ENCODE measurements at regions not wholly inside any gene's neighbourhood (a gene's known extent, or its start where the extent isn't known, plus 50 kb on each side); places are given as distances from the start of the nearest gene placed in this dataset.

GRCh38 chr4:123841447-123842121 lies 445.0 kb downstream of the SPRY1 start:
- 40% methylated on average over 6 of the region's 6 CpGs for WGBS
- Histone ChIP-seq H3K36me3 (ENCODE audit: insufficient read depth) (no peaks in the 10 kb centered on the region), H3K27ac (ENCODE audit: low read depth) (no peak overlapping the region), H3K4me1 (ENCODE audit: insufficient read depth) (no peaks in the 10 kb centered on the region), H3K4me3 (ENCODE audit: low read depth, low read length) (no peak overlapping the region)
- DNase-seq (ENCODE audit: extremely low spot score): no peak

- 81% methylated on average over 1 of the region's 1 CpG for WGBS
- H3K36me3 ChIP-seq (ENCODE audit: insufficient read depth): no peaks in the 10 kb centered on the region
- no peak overlapping the region for H3K27ac ChIP-seq (ENCODE audit: low read depth)
- no peak for DNase-seq (ENCODE audit: extremely low spot score)
- no peaks in the 10 kb centered on the region for H3K4me1 ChIP-seq (ENCODE audit: insufficient read depth)
- no peak overlapping the region for H3K4me3 ChIP-seq (ENCODE audit: low read depth, low read length)
These were observed 446.5 kb downstream of the SPRY1 start for GRCh38 chr4:123843137-123843536.

GRCh38 chr4:123844374-123844773 lies 447.8 kb downstream of the SPRY1 start:
- 97% methylated on average over 4 of the region's 4 CpGs for WGBS
- no peak overlapping the region for H3K4me3 ChIP-seq (ENCODE audit: low read depth, low read length)
- H3K27ac ChIP-seq (ENCODE audit: low read depth): no peak overlapping the region

GRCh38 chr4:123846092-123846491 lies 449.5 kb downstream of the SPRY1 start:
- no peak overlapping the region for H3K4me3 ChIP-seq (ENCODE audit: low read depth, low read length)
- DNase-seq (ENCODE audit: extremely low spot score): no peak
- no peak overlapping the region for H3K27ac ChIP-seq (ENCODE audit: low read depth)
- no peaks in the 10 kb centered on the region for H3K36me3 ChIP-seq (ENCODE audit: insufficient read depth)
- H3K4me1 ChIP-seq (ENCODE audit: insufficient read depth): no peaks in the 10 kb centered on the region

More at GRCh38 chr4:123844374-123844773, 447.8 kb downstream of the SPRY1 start:
- Histone ChIP-seq H3K4me1 (ENCODE audit: insufficient read depth) (no peaks in the 10 kb centered on the region), H3K36me3 (ENCODE audit: insufficient read depth) (no peaks in the 10 kb centered on the region)
- DNase-seq (ENCODE audit: extremely low spot score): no peak

- no peaks in the 10 kb centered on the region for H3K36me3 ChIP-seq (ENCODE audit: insufficient read depth)
- no peaks in the 10 kb centered on the region for H3K4me1 ChIP-seq (ENCODE audit: insufficient read depth)
- no peak overlapping the region for H3K4me3 ChIP-seq (ENCODE audit: low read depth, low read length)
- H3K27ac ChIP-seq (ENCODE audit: low read depth): no peak overlapping the region
- no peak for DNase-seq (ENCODE audit: extremely low spot score)
These were observed 450.0 kb downstream of the SPRY1 start for GRCh38 chr4:123846561-123846960.

- WGBS: 43% methylated on average over 1 of the region's 1 CpG
- Histone ChIP-seq H3K4me3 (ENCODE audit: low read depth, low read length) (no peak overlapping the region), H3K4me1 (ENCODE audit: insufficient read depth) (no peaks in the 10 kb centered on the region), H3K36me3 (ENCODE audit: insufficient read depth) (no peaks in the 10 kb centered on the region), H3K27ac (ENCODE audit: low read depth) (no peak overlapping the region)
- DNase-seq (ENCODE audit: extremely low spot score): no peak
These were observed 452.0 kb downstream of the SPRY1 start for GRCh38 chr4:123848606-123849005.

GRCh38 chr4:123849495-123849894 lies 452.9 kb downstream of the SPRY1 start:
- Histone ChIP-seq H3K36me3 (ENCODE audit: insufficient read depth) (no peaks in the 10 kb centered on the region), H3K27ac (ENCODE audit: low read depth) (no peak overlapping the region), H3K4me3 (ENCODE audit: low read depth, low read length) (no peak overlapping the region), H3K4me1 (ENCODE audit: insufficient read depth) (no peaks in the 10 kb centered on the region)
- WGBS: 55% methylated on average over 1 of the region's 1 CpG
- no peak for DNase-seq (ENCODE audit: extremely low spot score)

- H3K4me1 ChIP-seq (ENCODE audit: insufficient read depth): no peaks in the 10 kb centered on the region
- WGBS: 77% methylated on average over 3 of the region's 3 CpGs
- no peak for DNase-seq (ENCODE audit: extremely low spot score)
- no peak overlapping the region for H3K4me3 ChIP-seq (ENCODE audit: low read depth, low read length)
- no peak overlapping the region for H3K27ac ChIP-seq (ENCODE audit: low read depth)
- no peaks in the 10 kb centered on the region for H3K36me3 ChIP-seq (ENCODE audit: insufficient read depth)
These were observed 454.9 kb downstream of the SPRY1 start for GRCh38 chr4:123851521-123851920.

- Histone ChIP-seq H3K27ac (ENCODE audit: low read depth) (no peak overlapping the region), H3K4me3 (ENCODE audit: low read depth, low read length) (no peak overlapping the region), H3K36me3 (ENCODE audit: insufficient read depth) (no peaks in the 10 kb centered on the region), H3K4me1 (ENCODE audit: insufficient read depth) (no peaks in the 10 kb centered on the region)
- DNase-seq (ENCODE audit: extremely low spot score): no peak
- WGBS: 93% methylated on average over 3 of the region's 3 CpGs
These were observed 457.1 kb downstream of the SPRY1 start for GRCh38 chr4:123853651-123854050.

GRCh38 chr4:123856689-123857545 lies 460.3 kb downstream of the SPRY1 start:
- Histone ChIP-seq H3K4me3 (ENCODE audit: low read depth, low read length) (no peak overlapping the region), H3K36me3 (ENCODE audit: insufficient read depth) (no peaks in the 10 kb centered on the region), H3K27ac (ENCODE audit: low read depth) (peak overlapping the region; percentile 57), H3K4me1 (ENCODE audit: insufficient read depth) (no peaks in the 10 kb centered on the region)
- DNase-seq (ENCODE audit: extremely low spot score): peak; percentile 59
- WGBS: 21% methylated on average over 9 of the region's 9 CpGs

- DNase-seq (ENCODE audit: extremely low spot score): no peak
- Histone ChIP-seq H3K4me1 (ENCODE audit: insufficient read depth) (no peaks in the 10 kb centered on the region), H3K27ac (ENCODE audit: low read depth) (no peak overlapping the region), H3K4me3 (ENCODE audit: low read depth, low read length) (no peak overlapping the region), H3K36me3 (ENCODE audit: insufficient read depth) (no peaks in the 10 kb centered on the region)
- 81% methylated on average over 1 of the region's 1 CpG for WGBS
These were observed 461.9 kb downstream of the SPRY1 start for GRCh38 chr4:123858465-123858864.

- Histone ChIP-seq H3K36me3 (ENCODE audit: insufficient read depth) (no peaks in the 10 kb centered on the region), H3K27ac (ENCODE audit: low read depth) (no peak overlapping the region), H3K4me1 (ENCODE audit: insufficient read depth) (no peaks in the 10 kb centered on the region), H3K4me3 (ENCODE audit: low read depth, low read length) (no peak overlapping the region)
- DNase-seq (ENCODE audit: extremely low spot score): no peak
- 80% methylated on average over 4 of the region's 4 CpGs for WGBS
These were observed 466.2 kb downstream of the SPRY1 start for GRCh38 chr4:123862812-123863211.

GRCh38 chr4:123866796-123867195 lies 470.2 kb downstream of the SPRY1 start:
- 96% methylated on average over 2 of the region's 2 CpGs for WGBS
- DNase-seq (ENCODE audit: extremely low spot score): no peak

GRCh38 chr4:123867910-123868587 lies 471.5 kb downstream of the SPRY1 start:
- no peak overlapping the region for H3K4me3 ChIP-seq (ENCODE audit: low read depth, low read length)
- no peaks in the 10 kb centered on the region for H3K4me1 ChIP-seq (ENCODE audit: insufficient read depth)
- H3K27ac ChIP-seq (ENCODE audit: low read depth): no peak overlapping the region
- no peak for DNase-seq (ENCODE audit: extremely low spot score)
- H3K36me3 ChIP-seq (ENCODE audit: insufficient read depth): no peaks in the 10 kb centered on the region

More at GRCh38 chr4:123866796-123867195, 470.2 kb downstream of the SPRY1 start:
- H3K27ac ChIP-seq (ENCODE audit: low read depth): no peak overlapping the region
- H3K4me3 ChIP-seq (ENCODE audit: low read depth, low read length): no peak overlapping the region
- no peaks in the 10 kb centered on the region for H3K4me1 ChIP-seq (ENCODE audit: insufficient read depth)
- H3K36me3 ChIP-seq (ENCODE audit: insufficient read depth): no peaks in the 10 kb centered on the region
